ENCODE measurements at regions not wholly inside any gene's neighbourhood (a gene's known extent, or its start where the extent isn't known, plus 50 kb on each side); places are given as distances from the start of the nearest gene placed in this dataset.

- Histone ChIP-seq H3K4me3 (replicated peaks; ENCODE audit: insufficient read depth, low read length) (no peak overlapping the region), H3K27ac (replicated peaks) (no peak overlapping the region), H3K27me3 (ENCODE audit: insufficient read depth, poor library complexity, severe bottlenecking) (no peaks in the 10 kb centered on the region)
- DNase-seq (ENCODE audit: low read depth in 1 of 2, low spot score in 1 of 2), result no peak
- TF ChIP-seq GABPA (IDR thresholded peaks at IDR 0.05; ENCODE audit: low read depth) (no peak), POLR2AphosphoS5 (IDR thresholded peaks at IDR 0.05; ENCODE audit: low read depth) (no peak), SPI1 (IDR thresholded peaks at IDR 0.05; ENCODE audit: borderline replicate concordance, low read depth) (no peak), CTCF (IDR thresholded peaks at IDR 0.05; ENCODE audit: insufficient read depth, low read length) (no peak), REST (IDR thresholded peaks at IDR 0.05; ENCODE audit: insufficient replicate concordance, low read depth) (no peak)
Measured at GRCh38 chr6:109269057-109269456, 113.2 kb downstream of the CD164 start.

- TF ChIP-seq SPI1 (IDR thresholded peaks at IDR 0.05; ENCODE audit: borderline replicate concordance, low read depth), result no peak
- no peak for TF ChIP-seq GABPA (IDR thresholded peaks at IDR 0.05; ENCODE audit: low read depth)
- TF ChIP-seq CTCF (IDR thresholded peaks at IDR 0.05; ENCODE audit: insufficient read depth, low read length), result no peak
- no peak for TF ChIP-seq POLR2AphosphoS5 (IDR thresholded peaks at IDR 0.05; ENCODE audit: low read depth)
- no peak for TF ChIP-seq REST (IDR thresholded peaks at IDR 0.05; ENCODE audit: insufficient replicate concordance, low read depth)
- Histone ChIP-seq H3K27ac (replicated peaks) (no peak overlapping the region), H3K27me3 (ENCODE audit: insufficient read depth, poor library complexity, severe bottlenecking) (no peaks in the 10 kb centered on the region), H3K4me3 (replicated peaks; ENCODE audit: insufficient read depth, low read length) (no peak overlapping the region)
- DNase-seq (ENCODE audit: low read depth in 1 of 2, low spot score in 1 of 2), result no peak
Measured at GRCh38 chr6:109265530-109265929, 116.7 kb downstream of the CD164 start.

- Histone ChIP-seq H3K27ac (replicated peaks) (no peak overlapping the region), H3K27me3 (ENCODE audit: insufficient read depth, poor library complexity, severe bottlenecking) (no peaks in the 10 kb centered on the region), H3K4me3 (replicated peaks; ENCODE audit: insufficient read depth, low read length) (no peak overlapping the region)
- TF ChIP-seq SPI1 (IDR thresholded peaks at IDR 0.05; ENCODE audit: borderline replicate concordance, low read depth) (no peak), GABPA (IDR thresholded peaks at IDR 0.05; ENCODE audit: low read depth) (no peak), CTCF (IDR thresholded peaks at IDR 0.05; ENCODE audit: insufficient read depth, low read length) (no peak), POLR2AphosphoS5 (IDR thresholded peaks at IDR 0.05; ENCODE audit: low read depth) (no peak), REST (IDR thresholded peaks at IDR 0.05; ENCODE audit: insufficient replicate concordance, low read depth) (no peak)
- DNase-seq (ENCODE audit: low read depth in 1 of 2, low spot score in 1 of 2), result no peak
Measured at GRCh38 chr6:109263873-109264700, 118.2 kb downstream of the CD164 start.

Measured in HL-60 (cell line).